ENCODE measurements at regions not wholly inside any gene's neighbourhood (a gene's known extent, or its start where the extent isn't known, plus 50 kb on each side); places are given as distances from the start of the nearest gene placed in this dataset.

- no peak for DNase-seq
Measured at GRCh38 chr22:49026494-49027367, 800.9 kb downstream of the BRD1 start.

GRCh38 chr22:49025791-49026493 is 801.7 kb downstream of the BRD1 start:
- no peak for DNase-seq

GRCh38 chr22:49024775-49025440 is 802.8 kb downstream of the BRD1 start:
- DNase-seq = no peak

- DNase-seq = no peak
Measured at GRCh38 chr22:49023879-49024774, 803.5 kb downstream of the BRD1 start.

- no peak for DNase-seq
Measured at GRCh38 chr22:49023161-49023878, 804.4 kb downstream of the BRD1 start.

GRCh38 chr22:49022816-49023160 is 804.9 kb downstream of the BRD1 start:
- no peak for DNase-seq

- no peak for DNase-seq
Measured at GRCh38 chr22:49021926-49022815, 805.5 kb downstream of the BRD1 start.

- DNase-seq = no peak
Measured at GRCh38 chr22:49021131-49021925, 806.3 kb downstream of the BRD1 start.

GRCh38 chr22:49019737-49020713 is 807.6 kb downstream of the BRD1 start:
- no peak for DNase-seq

- DNase-seq = no peak
Measured at GRCh38 chr22:49018601-49019000, 809.1 kb downstream of the BRD1 start.

- no peak for DNase-seq
Measured at GRCh38 chr22:49017482-49018329, 810.0 kb downstream of the BRD1 start.

- no peak for DNase-seq
Measured at GRCh38 chr22:49016909-49017481, 810.7 kb downstream of the BRD1 start.

- DNase-seq = no peak
Measured at GRCh38 chr22:49015993-49016908, 811.4 kb downstream of the BRD1 start.

GRCh38 chr22:49015459-49015858 is 812.2 kb downstream of the BRD1 start:
- no peak for DNase-seq

- no peak for DNase-seq
Measured at GRCh38 chr22:49014227-49015201, 813.2 kb downstream of the BRD1 start.

All from SW 1271 (cell line).